Motor neuron (in vitro differentiated cells): ENCODE measurements at regions not wholly inside any gene's neighbourhood (a gene's known extent, or its start where the extent isn't known, plus 50 kb on each side); places are given as distances from the start of the nearest gene placed in this dataset.

Experiments used
- ATAC-seq, 8 experiments: fragments of 200-7000 bp; cut with Tn5 transposase; replicated peaks in 6 of 8; 2 replicates each; pipeline ENCODE4 v1.8.0; 2021; ENCODE audit warnings: mild to moderate bottlenecking in 8 of 8, moderate library complexity in 8 of 8
- H3K27ac ChIP-seq, 2 donors: fragments of 250-450 bp; sonication (Bioruptor Pico); 2 replicates each; pipeline ENCODE4 v1.9.0; 2021; ENCODE audit warnings: antibody characterized with exemption in 2 of 2, mild to moderate bottlenecking in 2 of 2, moderate library complexity in 1 of 2
- H3K4me1 ChIP-seq, 2 donors: fragments of 250-450 bp; sonication (Bioruptor Pico); replicated peaks in 1 of 2; 2 replicates each; pipeline ENCODE4 v1.6.1; 2021; ENCODE audit warnings: antibody characterized with exemption in 2 of 2, mild to moderate bottlenecking in 2 of 2, moderate library complexity in 1 of 2
- H3K4me3 ChIP-seq, 5 donors: fragments of 250-450 bp; sonication (Bioruptor Pico); 2 replicates each; pipeline ENCODE4 v1.9.0; 2021; ENCODE audit warnings: antibody characterized with exemption in 5 of 5, mild to moderate bottlenecking in 5 of 5, moderate library complexity in 4 of 5
- WGBS, 10 experiments: fragments of 450-650 bp; shearing (Covaris generic); methylation state at CpG; one replicate each; pipeline ENCODE4 v1.0.0; 2022; 5-methylcytosine and 5-hydroxymethylcytosine counted together
- in situ Hi-C, 9 experiments: fragments of 400-800 bp; cut with MboI; loops; one replicate each; pipeline ENCODE4 v1.15.0; 2021; ENCODE audit warnings: low sequenced_read_pairs in 9 of 9, low pct_unique_long_range_greater_than_20kb in 2 of 9; ENCODE audit not compliant: unreplicated experiment in 9 of 9

DNA sequence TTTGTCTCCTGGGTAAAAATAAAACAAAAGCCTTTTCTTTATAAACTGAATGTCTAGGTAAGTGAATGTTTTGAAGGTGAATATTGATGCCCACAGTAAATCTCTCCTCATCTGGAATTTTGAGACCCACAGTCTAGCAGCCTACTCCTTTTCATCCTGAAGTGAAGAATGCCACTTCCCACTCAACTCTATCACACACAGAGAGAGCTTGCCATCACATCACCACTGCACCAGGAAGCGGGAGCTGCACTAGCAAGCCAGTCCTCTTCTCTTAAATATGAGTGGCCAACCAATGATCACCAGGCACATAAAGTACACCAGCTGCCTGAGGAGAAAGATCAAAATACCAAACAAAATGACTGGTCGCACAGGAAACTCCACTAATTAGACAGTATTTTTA is 140.8 kb downstream of the MRPL39 start:
- 40 to 100% (median 100%) methylated on average over 1 to 2 of the region's 2 CpGs; no CpG with 5 or more reads in 3 of the 10 experiments for WGBS, 10 experiments
- in situ Hi-C loops, result no loop called here
- no peaks in the 10 kb centered on the region for H3K4me1 ChIP-seq

DNA sequence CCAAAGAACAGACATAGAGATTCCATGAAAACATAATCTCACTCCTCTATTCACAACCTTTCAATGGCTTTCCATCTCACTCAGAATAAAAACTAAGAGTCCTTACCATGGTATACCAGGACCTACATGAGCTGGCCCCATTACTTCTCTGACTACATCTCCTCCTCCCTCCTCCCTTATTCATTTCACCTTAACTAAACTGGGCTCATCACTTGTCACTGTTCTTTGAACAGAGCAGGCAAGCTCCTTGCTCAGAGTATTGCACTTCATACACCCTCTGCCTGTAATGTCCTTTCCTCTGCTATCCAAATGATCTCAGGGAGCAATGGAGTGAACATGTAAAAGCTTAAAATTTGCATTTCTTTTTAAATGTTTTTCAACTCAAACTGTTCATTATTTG is 142.0 kb downstream of the MRPL39 start:
- in situ Hi-C loops, result no loop called here

More for the DNA sequence above, 140.8 kb downstream of the MRPL39 start:
- H3K4me3 ChIP-seq, result no peak overlapping the region
- no peak for ATAC-seq
- H3K27ac ChIP-seq, result no peak overlapping the region

DNA sequence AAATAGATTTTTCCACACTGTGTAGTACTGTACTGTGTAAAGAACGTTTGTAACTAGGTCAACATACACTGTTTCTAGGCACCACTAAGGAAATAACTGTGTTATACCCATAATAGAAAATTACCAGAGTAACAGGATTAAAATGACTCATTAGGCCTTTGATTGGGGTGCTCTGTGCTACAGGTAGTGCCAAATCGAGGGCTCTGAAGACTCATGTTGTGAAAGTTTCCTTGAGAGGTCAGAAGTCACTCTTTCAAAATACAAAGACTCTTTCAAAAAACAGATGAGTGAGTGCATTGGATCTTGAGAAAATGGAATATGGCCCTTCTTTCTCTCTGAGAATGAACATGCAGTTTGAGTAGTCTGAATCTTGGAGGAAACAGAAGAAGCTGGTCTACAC is 143.0 kb downstream of the MRPL39 start:
- no peak for ATAC-seq
- in situ Hi-C loops, result no loop called here
- Histone ChIP-seq H3K27ac (no peak overlapping the region), H3K4me1 (no peaks in the 10 kb centered on the region), H3K4me3 (no peak overlapping the region)
- WGBS, 10 experiments, result 0 to 74% (median 32%) methylated on average over 1 to 2 of the region's 2 CpGs; no CpG with 5 or more reads in 1 of the 10 experiments

More for the DNA sequence above, 142.0 kb downstream of the MRPL39 start:
- ATAC-seq, result no peak
- H3K27ac ChIP-seq, result no peak overlapping the region
- no peaks in the 10 kb centered on the region for H3K4me1 ChIP-seq
- no peak overlapping the region for H3K4me3 ChIP-seq

DNA sequence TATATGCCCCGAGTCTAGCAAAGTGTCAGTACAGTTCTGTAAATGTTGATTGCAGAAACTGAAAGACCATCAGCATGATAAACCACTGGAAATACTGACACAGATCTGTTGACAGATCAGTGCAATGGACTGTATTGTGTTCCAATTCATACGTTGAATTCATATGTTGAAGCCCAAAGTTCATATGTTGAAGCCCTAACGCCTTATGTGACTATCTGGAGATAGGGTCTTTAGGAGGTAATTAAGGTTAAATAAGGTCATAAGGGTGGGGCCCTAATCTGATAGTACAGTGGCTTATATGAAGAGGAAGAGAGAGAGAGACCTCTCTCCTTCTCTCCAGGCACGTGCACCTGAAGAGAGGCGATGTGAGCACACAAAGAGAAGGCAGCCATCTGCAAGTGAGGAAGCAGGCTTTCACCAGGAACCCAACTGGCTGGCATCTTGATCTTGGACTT is 144.7 kb downstream of the MRPL39 start:
- WGBS, 10 experiments, result 16 to 92% (median 50%) methylated on average over 2 to 5 of the region's 5 CpGs; no CpG with 5 or more reads in 2 of the 10 experiments
- in situ Hi-C loops, result no loop called here
- ATAC-seq, result no peak
- Histone ChIP-seq H3K4me1 (no peaks in the 10 kb centered on the region), H3K27ac (no peak overlapping the region), H3K4me3 (no peak overlapping the region)

- 29 to 83% (median 63%) methylated on average over 1 of the region's 1 CpG; no CpG with 5 or more reads in 3 of the 10 experiments for WGBS, 10 experiments
- no peak overlapping the region for H3K27ac ChIP-seq
- in situ Hi-C loops, result no loop called here
- no peaks in the 10 kb centered on the region for H3K4me1 ChIP-seq
- no peak for ATAC-seq
- H3K4me3 ChIP-seq, result no peak overlapping the region
Observed at GRCh38 chr21:25461725-25462124, 145.6 kb downstream of the MRPL39 start.

DNA sequence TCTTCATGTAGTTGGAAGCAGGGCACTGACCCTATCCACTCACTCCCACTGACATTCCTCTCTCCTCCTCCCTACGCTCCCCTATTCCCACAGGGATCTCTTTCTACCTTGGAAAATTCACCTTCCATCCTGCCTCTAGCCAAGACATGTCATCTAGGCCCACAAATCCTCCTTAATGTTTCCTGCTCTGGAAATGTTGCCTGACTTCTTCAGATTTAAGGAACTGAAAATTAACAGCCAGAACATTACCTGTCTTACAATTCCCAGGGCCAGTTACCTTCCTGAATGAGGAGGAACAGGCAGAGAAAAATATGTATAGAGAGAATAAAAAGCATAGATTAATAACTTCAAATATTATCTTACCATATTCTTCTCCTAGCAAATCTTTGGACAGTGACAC is 147.3 kb downstream of the MRPL39 start:
- in situ Hi-C loops, result no loop called here
- no peak for ATAC-seq

GRCh38 chr21:25459365-25459764 is 147.9 kb downstream of the MRPL39 start:
- Histone ChIP-seq H3K4me1 (no peaks in the 10 kb centered on the region), H3K27ac (no peak overlapping the region), H3K4me3 (no peak overlapping the region)
- ATAC-seq, result no peak
- in situ Hi-C loops, result no loop called here

More for the DNA sequence above, 147.3 kb downstream of the MRPL39 start:
- no peak overlapping the region for H3K4me3 ChIP-seq
- H3K4me1 ChIP-seq, result no peaks in the 10 kb centered on the region
- H3K27ac ChIP-seq, result no peak overlapping the region
- WGBS, 10 experiments, result 14 to 100% (median 84%) methylated on average over 1 of the region's 1 CpG; no CpG with 5 or more reads in 2 of the 10 experiments

DNA sequence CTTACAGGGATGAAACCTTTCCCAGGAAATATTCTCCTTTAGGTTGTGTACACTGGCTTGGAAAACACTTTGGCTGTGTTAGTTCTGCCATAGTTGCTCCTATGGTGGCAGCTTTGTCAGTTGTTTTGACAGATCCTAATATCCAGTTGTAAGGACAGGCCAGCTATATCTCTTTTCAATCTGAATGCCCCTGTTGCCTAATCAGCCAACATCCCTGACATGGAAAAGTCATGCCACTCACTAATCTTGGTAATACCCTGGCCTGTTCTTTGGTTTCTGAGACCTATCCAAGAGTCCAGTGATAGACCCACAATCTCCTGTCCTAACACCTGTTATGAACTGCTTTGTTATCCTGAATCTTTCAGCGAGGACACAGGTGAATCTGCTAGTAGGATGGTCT is 148.8 kb downstream of the MRPL39 start:
- WGBS, 10 experiments, result 0 to 100% (median 63%) methylated on average over 1 of the region's 1 CpG; no CpG with 5 or more reads in 2 of the 10 experiments
- Histone ChIP-seq H3K27ac (no peak overlapping the region), H3K4me1 (no peaks in the 10 kb centered on the region), H3K4me3 (no peak overlapping the region)
- no peak for ATAC-seq
- in situ Hi-C loops, result no loop called here

- no peak for ATAC-seq
- Histone ChIP-seq H3K27ac (no peak overlapping the region), H3K4me1 (no peaks in the 10 kb centered on the region), H3K4me3 (no peak overlapping the region)
- WGBS, 10 experiments, result 31 to 94% (median 82%) methylated on average over 1 to 5 of the region's 5 CpGs; no CpG with 5 or more reads in 1 of the 10 experiments
- in situ Hi-C loops, result no loop called here
Observed at GRCh38 chr21:25457946-25458345, 149.3 kb downstream of the MRPL39 start.

DNA sequence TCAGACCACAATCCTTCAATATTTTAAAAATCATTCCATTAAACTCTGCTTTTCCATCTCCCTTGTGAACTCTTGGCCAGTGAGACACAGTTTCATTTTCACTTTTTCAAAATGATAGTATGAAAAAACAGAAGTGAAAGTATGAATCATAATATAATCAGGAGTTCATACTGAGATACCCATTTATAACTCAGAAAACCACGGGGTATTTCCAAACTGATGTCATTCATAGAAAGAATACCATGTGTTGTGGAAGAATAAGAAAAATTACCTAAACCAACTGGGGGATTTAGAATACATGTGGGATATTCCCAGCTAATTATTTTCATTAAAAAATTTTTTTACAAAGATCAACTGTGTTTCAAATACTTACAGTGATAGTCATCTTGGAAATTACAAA is 149.9 kb downstream of the MRPL39 start:
- no peak overlapping the region for H3K27ac ChIP-seq
- 0 to 100% (median 25%) methylated on average over 1 of the region's 1 CpG; no CpG with 5 or more reads in 2 of the 10 experiments for WGBS, 10 experiments
- ATAC-seq, result peak in 2 of 8 experiments; percentile 79 to 84
- no peak overlapping the region for H3K4me3 ChIP-seq
- in situ Hi-C loops, result no loop called here
- H3K4me1 ChIP-seq, result no peaks in the 10 kb centered on the region

DNA sequence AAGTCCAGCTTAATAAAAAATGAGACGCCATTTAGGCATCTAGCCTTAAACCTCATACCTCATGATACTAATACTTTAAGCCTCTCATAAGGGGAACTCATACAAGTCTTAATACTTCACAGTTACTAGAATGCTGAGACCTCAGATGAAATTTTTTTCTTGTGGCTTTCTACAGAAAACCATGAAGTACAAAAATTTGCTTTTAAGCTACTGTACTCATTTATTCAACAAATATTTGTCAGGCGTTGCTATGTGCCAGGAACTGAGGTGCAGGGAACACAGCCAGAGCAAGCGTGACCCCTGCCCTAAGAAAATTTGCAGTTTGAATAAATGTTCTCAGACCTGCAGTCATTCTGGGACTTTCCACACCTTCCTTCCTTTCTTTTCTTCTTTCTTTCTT is 150.6 kb downstream of the MRPL39 start:
- in situ Hi-C loops, result no loop called here
- H3K4me3 ChIP-seq, result no peak overlapping the region
- WGBS, 10 experiments, result 75 to 100% (median 86%) methylated on average over 1 to 3 of the region's 3 CpGs
- H3K4me1 ChIP-seq, result no peaks in the 10 kb centered on the region
- H3K27ac ChIP-seq, result no peak overlapping the region
- peak in 1 of 8 experiments; percentile 20 for ATAC-seq

DNA sequence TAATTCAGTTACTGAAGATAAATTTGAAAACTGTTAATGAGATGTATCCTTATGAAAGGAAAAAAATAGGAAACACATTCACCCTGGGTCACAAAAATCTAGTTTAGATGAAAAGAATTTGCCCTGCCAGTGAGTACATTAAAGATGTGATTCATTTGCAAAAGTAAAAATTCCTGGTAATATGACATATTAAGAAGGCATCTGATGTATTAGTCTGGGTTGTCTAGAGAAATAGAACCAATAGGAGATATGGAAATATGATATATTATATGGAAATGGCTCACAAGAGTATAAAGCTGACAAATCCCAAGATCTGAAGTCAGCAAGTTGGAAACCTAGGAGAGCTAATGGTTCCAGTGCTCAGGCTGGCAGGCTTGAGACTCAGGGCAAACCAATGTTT is 153.8 kb downstream of the MRPL39 start:
- no peak overlapping the region for H3K4me3 ChIP-seq
- in situ Hi-C loops, result no loop called here
- ATAC-seq, result no peak
- H3K27ac ChIP-seq, result no peak overlapping the region
- H3K4me1 ChIP-seq, result no peaks in the 10 kb centered on the region

GRCh38 chr21:25449950-25450349 is 157.3 kb downstream of the MRPL39 start:
- no peaks in the 10 kb centered on the region for H3K4me1 ChIP-seq
- no peak overlapping the region for H3K27ac ChIP-seq
- WGBS, 10 experiments, result 57 to 88% (median 72%) methylated on average over 2 to 3 of the region's 3 CpGs; no CpG with 5 or more reads in 6 of the 10 experiments
- in situ Hi-C loops, result no loop called here
- ATAC-seq, result no peak
- H3K4me3 ChIP-seq, result no peak overlapping the region

- H3K27ac ChIP-seq, result no peak overlapping the region
- in situ Hi-C loops, result no loop called here
- H3K4me1 ChIP-seq, result no peaks in the 10 kb centered on the region
- 33 to 81% (median 50%) methylated on average over 1 to 2 of the region's 2 CpGs; no CpG with 5 or more reads in 1 of the 10 experiments for WGBS, 10 experiments
- H3K4me3 ChIP-seq, result no peak overlapping the region
- no peak for ATAC-seq
Observed at GRCh38 chr21:25441835-25442234, 165.4 kb downstream of the MRPL39 start.
